Upper lobe of left lung (tissue), 4 donors: ENCODE measurements at regions not wholly inside any gene's neighbourhood (a gene's known extent, or its start where the extent isn't known, plus 50 kb on each side); places are given as distances from the start of the nearest gene placed in this dataset.

ENCODE experiments used
- CTCF ChIP-seq, 6 experiments: fragments of 450-650 bp in 4 of 6; fragments of 200-600 bp in 2 of 6; sonication (generic) in 2 of 6; IDR thresholded peaks; one replicate each; pipeline ENCODE4 v1.5.1; 2016 to 2019; ENCODE audit warnings: antibody characterized with exemption in 6 of 6
- EP300 ChIP-seq, 4 donors: sonication (generic); formaldehyde crosslinking; IDR thresholded peaks; one replicate each; pipeline ENCODE4 v1.5.1; 2017; ENCODE audit warnings: antibody characterized with exemption in 4 of 4, control low read depth in 2 of 4
- POLR2A ChIP-seq, 4 donors: fragments of 450-650 bp; IDR thresholded peaks; one replicate each; pipeline ENCODE4 v1.5.1; 2016 to 2017; ENCODE audit warnings: antibody characterized with exemption in 4 of 4, mild to moderate bottlenecking in 2 of 4

GRCh38 chr5:174953871-174954270 lies 229.5 kb downstream of the MSX2 start:
- TF ChIP-seq CTCF (IDR thresholded peaks at IDR 0.05) (no peak), EP300 (IDR thresholded peaks at IDR 0.05) (no peak), POLR2A (IDR thresholded peaks at IDR 0.05) (no peak)
